ENCODE measurements at regions not wholly inside any gene's neighbourhood (a gene's known extent, or its start where the extent isn't known, plus 50 kb on each side); places are given as distances from the start of the nearest gene placed in this dataset.

DNA sequence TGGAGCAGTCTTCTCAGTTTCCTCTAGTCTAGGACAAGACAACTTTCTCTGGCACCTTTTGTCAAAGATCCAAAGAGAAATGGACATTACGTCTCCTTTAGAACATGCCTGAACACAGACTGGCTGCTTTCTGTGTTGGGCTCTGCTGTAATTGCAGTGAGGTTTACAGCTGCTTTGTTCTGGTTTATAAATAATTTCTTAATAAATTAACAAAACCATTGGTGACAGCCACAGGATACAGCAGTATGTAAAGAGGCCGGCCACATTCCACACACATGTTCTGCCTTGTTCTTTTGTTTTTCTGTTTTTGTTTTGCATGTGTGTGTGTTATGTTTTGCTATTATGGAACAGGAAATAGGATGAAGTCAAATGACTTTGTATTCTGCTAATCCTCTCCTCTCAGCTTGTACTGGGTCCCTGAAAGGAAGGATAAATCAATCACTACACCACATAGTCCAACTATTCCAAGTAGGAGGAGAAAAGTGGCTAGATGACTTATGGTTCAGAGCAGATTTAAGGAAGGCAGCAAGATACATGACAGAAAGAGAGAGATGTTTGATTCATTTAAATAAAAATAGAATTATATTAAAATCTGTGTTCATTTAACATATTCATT lies 161.5 kb upstream of the ESRRG start (continued):
- TF ChIP-seq, protein P1, sequence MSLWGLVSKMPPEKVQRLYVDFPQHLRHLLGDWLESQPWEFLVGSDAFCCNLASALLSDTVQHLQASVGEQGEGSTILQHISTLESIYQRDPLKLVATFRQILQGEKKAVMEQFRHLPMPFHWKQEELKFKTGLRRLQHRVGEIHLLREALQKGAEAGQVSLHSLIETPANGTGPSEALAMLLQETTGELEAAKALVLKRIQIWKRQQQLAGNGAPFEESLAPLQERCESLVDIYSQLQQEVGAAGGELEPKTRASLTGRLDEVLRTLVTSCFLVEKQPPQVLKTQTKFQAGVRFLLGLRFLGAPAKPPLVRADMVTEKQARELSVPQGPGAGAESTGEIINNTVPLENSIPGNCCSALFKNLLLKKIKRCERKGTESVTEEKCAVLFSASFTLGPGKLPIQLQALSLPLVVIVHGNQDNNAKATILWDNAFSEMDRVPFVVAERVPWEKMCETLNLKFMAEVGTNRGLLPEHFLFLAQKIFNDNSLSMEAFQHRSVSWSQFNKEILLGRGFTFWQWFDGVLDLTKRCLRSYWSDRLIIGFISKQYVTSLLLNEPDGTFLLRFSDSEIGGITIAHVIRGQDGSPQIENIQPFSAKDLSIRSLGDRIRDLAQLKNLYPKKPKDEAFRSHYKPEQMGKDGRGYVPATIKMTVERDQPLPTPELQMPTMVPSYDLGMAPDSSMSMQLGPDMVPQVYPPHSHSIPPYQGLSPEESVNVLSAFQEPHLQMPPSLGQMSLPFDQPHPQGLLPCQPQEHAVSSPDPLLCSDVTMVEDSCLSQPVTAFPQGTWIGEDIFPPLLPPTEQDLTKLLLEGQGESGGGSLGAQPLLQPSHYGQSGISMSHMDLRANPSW (CRISPR knock-in tag; IDR thresholded peaks at IDR 0.05): no peak

DNA sequence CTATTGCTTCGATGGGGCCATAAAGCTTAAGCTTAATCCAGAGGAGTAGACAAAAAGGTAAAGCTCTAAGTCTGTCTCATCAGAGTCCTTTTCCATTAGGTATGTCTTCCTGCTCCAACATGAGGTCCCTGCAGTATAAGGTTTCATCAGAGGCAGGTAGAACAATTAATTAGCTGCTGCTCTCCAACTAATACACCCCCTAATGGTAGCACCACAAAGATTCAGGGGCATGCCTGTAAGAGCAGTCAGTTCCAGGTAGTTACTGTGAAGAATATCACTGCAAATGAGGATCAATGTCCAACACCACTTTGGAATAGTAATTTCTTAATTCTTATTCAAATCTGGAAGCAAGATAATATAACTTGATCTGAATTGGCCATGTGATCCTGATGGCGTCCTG lies 160.3 kb upstream of the ESRRG start:
- Histone ChIP-seq H4K20me1 (replicated peaks; ENCODE audit: control insufficient read depth, insufficient read depth, low read length) (no peaks in the 10 kb centered on the region), H3K4me1 (replicated peaks in 1 of 2; ENCODE audit: control insufficient read depth in 2 of 2, insufficient read depth in 2 of 2, low read length in 2 of 2) (no peaks in the 10 kb centered on the region), H3K27me3 (ENCODE audit: control insufficient read depth in 2 of 2, insufficient read depth in 2 of 2, low read length in 2 of 2) (no peaks in the 10 kb centered on the region), H3K4me2 (ENCODE audit: insufficient read depth, low read length) (no peak overlapping the region), H2AFZ (ENCODE audit: low read depth, low read length) (no peak overlapping the region), H3K9me1 (ENCODE audit: control insufficient read depth, insufficient read depth, low read length) (no peaks in the 10 kb centered on the region), H3K79me2 (ENCODE audit: control insufficient read depth, insufficient read depth, low read length) (no peaks in the 10 kb centered on the region), H3K4me3 (no peak overlapping the region), H3K9ac (ENCODE audit: insufficient read depth in 1 of 2, low read depth in 2 of 2, low read length in 2 of 2) (no peak overlapping the region), H3K27ac (ENCODE audit: extremely low read depth, low read depth, low read length) (no peak overlapping the region), H3K9me3 (replicated peaks; ENCODE audit: control insufficient read depth, insufficient read depth, low read depth, low read length) (no peaks in the 10 kb centered on the region; the same call in 1 of the 2 replicates), H3K36me3 (ENCODE audit: control insufficient read depth, insufficient read depth, low read length) (no peaks in the 10 kb centered on the region)
- intact Hi-C loops (cut with micrococcal nuclease) (no loop called here), in situ Hi-C loops (cut with MboI) (no loop called here)
- BruUV-seq (replicated peaks): no TSS peak
- no peak for DNase-seq (ENCODE audit: extremely low read depth in 1 of 4, low spot score in 3 of 4)
- 0% methylated on average over 2 of the region's 2 CpGs for WGBS (ENCODE audit: insufficient coverage, low coverage, missing lambda C conversion rate)
- CTCF ChIA-PET (ENCODE audit: low intra/inter-chr PET ratio): no interaction called here
- no peak for FAIRE-seq
- no peak for ATAC-seq
- TF ChIP-seq PHF20 (IDR thresholded peaks at IDR 0.05; ENCODE audit: partially characterized antibody) (no peak), TCF7 (IDR thresholded peaks at IDR 0.05; ENCODE audit: borderline replicate concordance) (no peak), ZNF584 (CRISPR knock-in tag; IDR thresholded peaks at IDR 0.05; ENCODE audit: low read depth) (no peak), NCOA1 (IDR thresholded peaks at IDR 0.05; ENCODE audit: low read depth) (no peak), SNIP1 (IDR thresholded peaks at IDR 0.05; ENCODE audit: low read depth) (no peak), ADNP (tag; IDR thresholded peaks at IDR 0.05) (no peak), SRSF9 (IDR thresholded peaks at IDR 0.05; ENCODE audit: borderline replicate concordance, low read depth, low read length) (no peak), EWSR1 (IDR thresholded peaks at IDR 0.05; ENCODE audit: borderline replicate concordance, low read depth, partially characterized antibody) (no peak), SAFB (IDR thresholded peaks at IDR 0.05; ENCODE audit: borderline replicate concordance, low read depth, low read length) (no peak), RBM34 (IDR thresholded peaks at IDR 0.05; ENCODE audit: borderline replicate concordance, insufficient read depth, low read length) (no peak)
- TF ChIP-seq, protein P2, sequence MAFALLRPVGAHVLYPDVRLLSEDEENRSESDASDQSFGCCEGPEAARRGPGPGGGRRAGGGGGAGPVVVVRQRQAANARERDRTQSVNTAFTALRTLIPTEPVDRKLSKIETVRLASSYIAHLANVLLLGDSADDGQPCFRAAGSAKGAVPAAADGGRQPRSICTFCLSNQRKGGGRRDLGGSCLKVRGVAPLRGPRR (CRISPR knock-in tag; IDR thresholded peaks at IDR 0.05): no peak
- POLR2A ChIA-PET: no interaction called here
